ENCODE measurements at regions not wholly inside any gene's neighbourhood (a gene's known extent, or its start where the extent isn't known, plus 50 kb on each side); places are given as distances from the start of the nearest gene placed in this dataset.

- TF ChIP-seq EZH2phosphoT487 (IDR thresholded peaks at IDR 0.05; ENCODE audit: borderline replicate concordance, low read length) (no peak), CTCF (IDR thresholded peaks at IDR 0.05; ENCODE audit: low read depth, low read length, poor library complexity, severe bottlenecking) (no peak)
These were observed 364.2 kb downstream of the SLITRK2 start for GRCh38 chrX:146181858-146182257.
